IPS-NIHi11 (cell line): ENCODE measurements at regions not wholly inside any gene's neighbourhood (a gene's known extent, or its start where the extent isn't known, plus 50 kb on each side); places are given as distances from the start of the nearest gene placed in this dataset.

Experiments used
- DNase-seq: peaks from one replicate; pipeline ENCODE4 v3.0.0; 2012; ENCODE audit warnings: mixed read lengths, low spot score

GRCh38 chr12:66962290-66962689, 283.4 kb upstream of the GRIP1 start:
- no peak for DNase-seq

GRCh38 chr12:66963901-66964300, 285.0 kb upstream of the GRIP1 start:
- DNase-seq = no peak

DNA sequence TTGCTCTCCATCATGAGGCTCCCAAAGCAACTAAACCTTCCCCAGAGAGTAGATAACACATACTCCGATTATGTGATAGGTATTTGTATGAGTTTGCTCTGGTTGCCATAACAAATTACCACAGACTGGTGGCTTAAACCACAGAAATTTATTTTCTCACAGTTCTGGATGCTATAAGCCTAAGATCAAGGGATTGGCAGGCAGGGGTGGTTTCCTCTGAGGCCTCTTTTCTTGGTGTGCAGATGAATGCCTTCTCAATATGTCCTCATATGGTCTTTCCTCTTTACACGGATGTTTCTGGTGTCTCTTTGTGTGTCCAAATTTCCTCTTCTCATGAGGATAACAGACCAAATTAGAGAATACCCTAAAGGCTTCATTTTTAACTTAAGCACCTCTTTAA, 285.8 kb upstream of the GRIP1 start:
- DNase-seq = no peak

- DNase-seq = no peak
Observed at GRCh38 chr12:66965621-66966020, 286.7 kb upstream of the GRIP1 start.

DNA sequence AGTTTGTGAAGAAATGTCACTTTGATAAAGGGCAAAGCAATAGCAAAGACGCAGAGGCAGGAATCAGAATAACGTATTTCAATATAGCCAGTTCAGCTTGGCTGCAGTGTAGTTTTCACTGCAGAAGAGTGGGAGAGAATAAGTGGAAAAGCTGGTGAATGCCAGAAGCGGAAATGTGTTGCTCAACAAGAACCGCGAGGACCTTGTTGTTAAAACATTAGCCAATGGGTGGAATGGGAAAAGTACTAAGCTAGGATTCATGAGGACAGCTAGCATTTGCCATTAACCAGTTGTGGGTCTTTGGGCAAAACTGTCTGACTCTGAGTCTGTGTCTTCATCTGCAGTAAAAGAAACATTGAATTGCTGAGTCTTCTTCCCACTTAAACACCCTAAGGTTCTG, 292.9 kb upstream of the GRIP1 start:
- DNase-seq = no peak

GRCh38 chr12:66976526-66976925, 292.6 kb upstream of the CAND1 start:
- DNase-seq = no peak

DNA sequence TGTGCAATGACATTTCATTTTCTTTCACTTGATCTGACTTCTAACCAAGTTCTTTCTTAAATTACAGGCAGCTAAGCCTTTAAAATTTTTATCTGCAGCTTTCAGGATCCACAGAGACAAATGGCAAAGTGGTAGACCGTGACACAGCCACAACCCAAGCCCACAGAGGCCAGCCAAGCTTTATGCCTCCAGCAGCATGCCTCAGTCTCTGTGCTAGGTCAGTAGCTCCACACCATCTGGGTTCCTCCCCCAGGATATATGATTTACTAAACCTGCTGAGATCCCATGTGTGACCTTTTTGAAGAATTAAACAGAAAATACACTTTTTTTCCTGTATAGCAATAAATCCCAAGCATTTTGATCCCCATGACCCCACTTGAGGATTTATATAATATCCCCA, 290.4 kb upstream of the CAND1 start:
- no peak for DNase-seq

DNA sequence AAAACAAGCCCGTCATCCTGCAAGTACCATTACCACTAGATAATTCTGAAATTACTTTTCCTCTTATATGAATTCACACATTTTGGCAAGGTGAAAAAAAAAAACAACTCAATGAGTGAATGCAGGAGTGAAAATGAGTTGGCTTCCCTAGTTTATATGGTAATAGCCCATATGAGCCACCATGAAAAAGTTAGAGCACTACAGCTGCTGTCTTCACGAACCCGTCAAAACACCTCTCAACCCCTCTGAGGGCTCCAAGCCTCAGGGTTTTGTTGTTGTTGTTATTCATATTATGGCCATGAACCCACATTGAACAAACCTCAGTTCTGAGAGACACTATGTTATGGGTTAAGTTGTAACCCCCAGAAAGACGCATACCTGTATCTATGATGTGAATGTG, 289.9 kb upstream of the CAND1 start:
- no peak for DNase-seq

DNA sequence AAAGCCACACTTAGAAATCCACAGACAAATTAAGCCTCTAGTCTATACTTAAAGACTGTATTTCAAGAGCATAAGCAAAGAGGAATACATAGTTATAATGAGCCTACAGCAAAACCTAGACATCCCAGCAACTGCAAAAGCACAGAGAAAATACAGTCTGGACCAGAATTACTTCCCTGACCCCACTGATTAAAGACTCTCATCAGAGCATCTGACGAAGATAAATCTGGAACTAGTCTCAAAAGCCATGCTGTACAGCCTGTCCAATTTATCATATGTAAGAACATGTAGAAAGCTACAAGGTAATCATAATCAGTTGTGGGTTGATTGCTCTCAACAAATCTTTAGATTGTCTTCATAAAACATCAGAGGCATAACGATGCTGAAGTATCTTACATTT, 285.1 kb upstream of the CAND1 start:
- no peak for DNase-seq

DNA sequence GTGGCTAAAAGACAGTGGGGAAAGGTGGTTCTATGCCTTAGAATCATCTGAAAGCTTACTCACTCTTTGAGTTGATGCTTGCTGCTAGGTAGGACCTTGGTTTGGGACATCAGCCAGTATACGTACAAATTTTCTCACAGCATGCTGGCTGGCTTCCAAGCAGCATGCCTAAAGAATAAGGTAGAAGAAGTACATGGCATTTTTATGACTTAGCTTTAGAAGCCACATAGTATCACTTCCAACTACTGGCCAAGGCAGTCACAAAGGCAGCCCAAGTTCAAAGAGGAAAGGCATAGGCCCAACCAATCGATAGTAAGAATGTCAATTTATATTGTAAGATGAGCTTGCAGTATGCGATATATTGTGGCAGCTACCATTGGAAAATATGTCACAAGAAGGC, 284.2 kb upstream of the CAND1 start:
- no peak for DNase-seq

DNA sequence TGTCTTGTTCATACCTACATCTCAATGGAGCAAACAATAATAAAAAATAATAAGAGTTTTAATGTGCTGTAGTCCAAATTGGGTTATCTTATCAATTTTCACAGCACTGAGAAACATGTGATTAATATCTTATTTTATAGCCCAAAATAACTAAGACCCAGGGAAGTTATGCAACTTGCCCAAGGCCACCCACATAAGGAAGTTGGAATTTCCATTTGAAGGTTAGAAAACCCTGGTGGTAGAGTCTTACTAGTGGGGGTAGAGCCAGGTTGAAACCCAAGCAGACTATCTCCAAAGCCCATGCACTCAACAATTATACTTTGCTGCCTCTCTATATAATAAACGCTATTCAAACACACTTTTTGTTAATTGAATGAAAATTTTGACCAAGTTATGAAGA, 270.0 kb upstream of the CAND1 start:
- DNase-seq = no peak

DNA sequence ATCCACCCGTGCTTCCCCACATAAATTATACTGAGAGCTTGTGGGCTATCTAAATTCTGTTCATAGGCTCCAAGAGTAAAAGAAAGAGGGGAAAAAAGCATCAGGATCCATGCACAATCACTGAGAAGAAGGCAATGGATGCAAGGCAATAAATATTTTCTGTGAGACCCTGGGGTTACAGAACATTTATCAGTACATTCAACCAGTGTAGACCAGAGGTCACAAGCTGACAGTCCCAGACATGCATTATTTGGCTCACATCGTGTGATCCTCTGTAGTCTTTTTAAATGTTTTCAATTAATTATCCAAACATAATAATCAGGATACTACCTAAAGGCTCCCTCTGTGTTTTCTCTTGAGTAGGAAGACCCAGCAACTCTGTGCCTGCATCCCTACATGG, 267.9 kb upstream of the CAND1 start:
- DNase-seq = no peak

- DNase-seq = no peak
Observed at GRCh38 chr12:67002720-67003119, 266.4 kb upstream of the CAND1 start.

GRCh38 chr12:67006610-67007009, 262.5 kb upstream of the CAND1 start:
- no peak for DNase-seq

DNA sequence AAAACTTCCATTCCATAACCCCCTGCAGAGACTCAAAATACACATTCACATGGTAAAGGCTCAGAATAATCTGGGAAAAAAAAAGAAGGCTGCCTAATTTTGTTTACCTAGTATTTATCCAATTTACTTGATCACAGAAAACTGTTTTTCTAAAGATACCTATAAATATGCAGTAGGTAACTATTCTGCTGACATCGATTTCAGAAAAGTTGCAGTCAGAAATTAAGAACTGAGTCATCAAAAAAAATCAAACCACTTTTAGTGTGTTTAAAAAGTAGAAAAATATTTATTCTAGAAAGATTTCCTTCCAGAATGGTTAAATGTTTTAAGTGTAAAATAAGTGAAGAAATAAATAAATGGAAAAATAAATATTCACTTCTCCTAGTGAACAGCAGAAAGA, 254.5 kb upstream of the CAND1 start:
- DNase-seq = no peak

DNA sequence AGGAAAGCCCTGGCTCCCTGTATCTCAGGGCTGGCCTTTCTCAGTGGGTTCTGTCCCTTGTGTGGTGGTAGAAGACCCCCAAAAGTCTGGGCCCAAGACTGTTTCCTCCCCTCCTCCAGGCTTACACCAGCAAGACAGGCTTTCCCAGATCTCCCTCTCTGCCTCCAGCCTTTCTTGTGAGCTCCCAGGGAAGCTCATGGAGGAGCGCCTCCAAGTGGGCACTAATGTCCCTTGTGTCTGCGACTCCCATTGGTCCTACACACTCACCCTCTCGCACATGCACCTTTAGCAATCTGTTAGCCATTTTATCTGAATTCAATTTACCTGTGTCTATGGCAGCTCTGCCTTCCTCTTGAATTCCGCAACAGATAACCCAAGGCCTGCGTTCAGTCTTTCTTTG, 251.1 kb upstream of the CAND1 start:
- DNase-seq = peak; percentile 34

DNA sequence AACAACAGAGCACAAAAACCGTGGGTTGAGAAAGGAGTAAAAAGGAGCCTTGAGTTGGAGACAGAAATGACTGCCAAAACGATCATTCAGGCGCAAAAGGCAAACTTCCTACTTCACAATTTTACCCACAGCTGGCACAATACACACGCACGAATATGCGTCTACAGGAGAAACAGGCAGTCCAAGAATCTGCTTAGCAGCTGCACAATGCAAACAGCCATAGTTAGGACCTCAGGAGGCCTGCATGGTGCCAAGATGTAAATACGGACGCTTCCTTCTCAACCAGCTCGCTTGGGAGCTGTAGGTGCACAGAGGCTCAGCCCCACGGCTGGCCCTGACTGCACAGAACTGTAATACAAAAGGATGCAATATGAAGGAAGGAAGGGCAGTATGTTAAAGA, 250.1 kb upstream of the CAND1 start:
- DNase-seq = no peak

DNA sequence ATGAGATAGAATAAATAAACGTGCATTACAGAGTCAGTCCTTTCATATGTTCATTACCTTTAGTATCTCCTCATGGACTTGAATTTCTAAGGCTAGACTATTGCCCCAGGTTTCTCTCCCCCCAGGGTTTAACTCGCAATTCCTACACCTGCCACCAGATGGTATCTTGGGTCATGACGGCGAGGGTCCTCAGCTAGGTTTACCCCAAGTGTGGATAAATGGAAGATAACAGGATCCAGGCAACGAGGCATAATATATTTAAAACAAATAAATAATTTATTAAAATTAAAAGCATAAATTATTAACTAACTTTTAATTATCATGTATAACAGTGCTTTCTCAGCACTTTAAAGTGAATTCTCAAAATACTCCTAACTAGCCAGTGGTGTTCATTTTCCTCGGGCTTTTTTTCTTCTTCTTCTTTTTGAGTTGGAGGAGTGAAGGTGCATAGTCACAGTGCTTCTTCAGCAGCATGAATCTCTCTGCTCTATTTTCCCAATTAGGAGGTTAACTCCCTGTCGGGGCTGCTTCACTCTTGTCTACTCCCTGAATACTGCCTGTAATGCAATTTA, 243.5 kb upstream of the CAND1 start:
- peak; percentile 83 for DNase-seq

DNA sequence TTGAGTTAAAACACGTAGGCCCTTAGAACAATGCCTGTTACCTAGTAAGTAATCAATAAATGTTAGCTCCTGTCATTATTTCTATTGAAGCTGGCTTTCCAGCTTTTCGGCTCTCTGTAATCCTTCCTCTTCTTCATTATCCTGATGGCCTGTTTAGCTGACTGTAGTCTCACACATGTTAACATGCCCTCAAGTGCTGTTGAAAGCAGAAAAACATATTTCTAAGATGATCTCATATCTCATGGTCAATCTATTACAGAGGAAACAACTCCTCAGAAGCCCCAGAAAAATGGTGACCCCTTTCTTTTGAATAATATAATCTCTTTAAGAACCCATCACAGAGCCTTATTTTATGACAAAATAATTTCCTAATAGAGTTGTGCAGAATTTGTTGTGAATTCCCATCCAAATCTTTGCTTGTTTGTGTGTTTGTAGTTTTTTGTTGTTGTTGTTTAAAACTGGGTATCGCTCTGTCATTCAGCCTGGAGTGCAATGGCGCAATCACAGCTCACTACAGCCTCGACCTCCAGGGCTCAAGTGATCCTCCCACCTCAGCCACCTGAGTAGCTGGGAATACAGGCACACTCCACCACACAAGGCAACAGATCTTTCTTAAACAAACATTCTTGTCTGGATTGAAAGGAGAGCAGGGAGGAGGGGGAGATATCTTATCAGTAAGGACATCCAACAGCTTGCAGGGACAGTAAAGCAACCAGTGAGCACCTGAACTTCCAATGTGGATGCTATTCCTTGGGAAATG, 242.5 kb upstream of the CAND1 start:
- DNase-seq = no peak

DNA sequence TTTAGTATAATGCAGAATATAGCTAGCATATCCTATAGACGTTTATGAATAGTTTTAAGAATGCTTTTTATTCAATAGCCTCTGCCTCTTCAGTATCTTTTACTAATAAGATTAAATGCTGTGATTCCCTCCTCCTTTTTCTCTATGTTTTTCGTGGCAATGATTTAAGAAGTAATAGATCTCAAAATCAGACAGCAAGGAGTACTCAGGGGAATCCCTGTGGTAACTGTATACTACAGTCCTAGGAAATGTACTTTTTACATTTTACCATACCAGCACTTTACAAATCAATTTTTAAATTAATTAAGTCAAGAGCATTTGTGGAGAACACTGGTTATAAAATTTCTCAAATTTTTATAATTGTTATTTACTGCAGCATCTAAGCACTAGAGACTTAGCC, 240.6 kb upstream of the CAND1 start:
- DNase-seq = no peak

- DNase-seq = no peak
Observed at GRCh38 chr12:67034110-67034879, 234.9 kb upstream of the CAND1 start.

DNA sequence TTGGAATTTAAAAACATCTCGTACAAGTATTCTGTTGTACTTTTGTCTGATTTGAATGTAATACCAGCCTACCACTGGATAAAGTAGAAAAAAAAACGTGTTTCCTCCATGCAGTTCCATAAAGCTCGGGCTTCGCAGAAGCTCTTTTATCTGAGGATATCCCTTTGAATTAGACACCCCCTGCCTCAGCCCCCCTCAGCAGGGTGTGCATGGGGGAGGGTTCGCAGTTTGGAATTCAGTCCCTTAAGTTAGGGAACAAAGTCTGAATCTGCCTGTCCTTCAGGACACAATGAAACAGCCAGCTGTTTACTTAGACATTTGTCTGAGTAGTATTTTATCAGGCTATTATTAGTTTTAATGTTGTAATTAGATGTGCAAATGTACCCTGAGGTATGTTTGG, 234.0 kb upstream of the CAND1 start:
- DNase-seq = peak; percentile 14

GRCh38 chr12:67038486-67038885, 230.7 kb upstream of the CAND1 start:
- no peak for DNase-seq
